ENCODE measurements at regions not wholly inside any gene's neighbourhood (a gene's known extent, or its start where the extent isn't known, plus 50 kb on each side); places are given as distances from the start of the nearest gene placed in this dataset.

DNA sequence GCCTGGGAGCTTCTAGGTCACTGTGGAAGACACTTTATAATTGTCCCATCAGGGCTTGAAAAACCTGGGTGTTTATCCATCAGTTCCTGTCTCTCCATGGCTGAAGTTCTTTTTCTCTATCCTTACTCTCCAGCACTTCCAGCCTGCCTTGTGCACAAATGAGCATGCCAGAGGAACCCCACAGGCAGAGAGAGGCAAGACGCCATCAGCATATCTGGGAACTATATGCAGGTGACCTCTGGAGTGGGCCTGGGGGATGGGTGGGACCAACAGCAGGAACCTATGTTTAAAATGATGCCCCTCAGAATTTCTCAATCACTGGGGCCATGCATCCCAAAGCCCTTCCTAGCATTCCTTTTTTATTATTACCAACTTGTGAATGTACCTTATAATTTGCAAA, 156.2 kb upstream of the PARD3B start:
- H4K20me1 ChIP-seq (ENCODE audit: control insufficient read depth, extremely low read depth, insufficient read depth, low read length) = no peaks in the 10 kb centered on the region
- no peaks in the 10 kb centered on the region for H3K36me3 ChIP-seq (ENCODE audit: control insufficient read depth, insufficient read depth, low read length)
- H3K27me3 ChIP-seq (ENCODE audit: control insufficient read depth, insufficient read depth, low read length) = no peaks in the 10 kb centered on the region
- no peak for DNase-seq (ENCODE audit: low read depth in 2 of 2)
- no peaks in the 10 kb centered on the region for H3K79me2 ChIP-seq (ENCODE audit: control insufficient read depth, insufficient read depth, low read length)
- no peak overlapping the region for H3K9ac ChIP-seq (ENCODE audit: insufficient read depth, low read length)
- H3K4me2 ChIP-seq (ENCODE audit: extremely low read depth, insufficient read depth, low read length) = no peak overlapping the region
- no peaks in the 10 kb centered on the region for H3K4me1 ChIP-seq (ENCODE audit: control insufficient read depth, extremely low read depth, insufficient read depth, low read length)
- TF ChIP-seq EZH2 (IDR thresholded peaks at IDR 0.05; ENCODE audit: low read length, missing control alignments) (no peak), CTCF (conservative IDR thresholded peaks at IDR 0.05 in 1 of 2, IDR thresholded peaks at IDR 0.05 in 1 of 2; ENCODE audit: low read depth in 1 of 2, low read length in 2 of 2) (no peak)
- no peak overlapping the region for H3K4me3 ChIP-seq (replicated peaks in 1 of 4; ENCODE audit: control extremely low read depth in 1 of 4, insufficient read depth in 1 of 4, low read depth in 3 of 4, low read length in 4 of 4)
- H2AFZ ChIP-seq (ENCODE audit: low read length) = no peak overlapping the region
- H3K9me3 ChIP-seq (ENCODE audit: control insufficient read depth, insufficient read depth, low read depth, low read length) = no peaks in the 10 kb centered on the region
- H3K27ac ChIP-seq (ENCODE audit: insufficient read depth, low read length) = no peak overlapping the region

- TF ChIP-seq CTCF (conservative IDR thresholded peaks at IDR 0.05 in 1 of 2, IDR thresholded peaks at IDR 0.05 in 1 of 2; ENCODE audit: low read depth in 1 of 2, low read length in 2 of 2) (no peak), EZH2 (IDR thresholded peaks at IDR 0.05; ENCODE audit: low read length, missing control alignments) (no peak)
- Histone ChIP-seq H3K27ac (ENCODE audit: insufficient read depth, low read length) (no peak overlapping the region), H3K27me3 (ENCODE audit: control insufficient read depth, insufficient read depth, low read length) (no peaks in the 10 kb centered on the region), H3K9ac (ENCODE audit: insufficient read depth, low read length) (no peak overlapping the region), H3K9me3 (ENCODE audit: control insufficient read depth, insufficient read depth, low read depth, low read length) (no peaks in the 10 kb centered on the region), H3K79me2 (ENCODE audit: control insufficient read depth, insufficient read depth, low read length) (no peaks in the 10 kb centered on the region), H3K4me2 (ENCODE audit: extremely low read depth, insufficient read depth, low read length) (no peak overlapping the region), H4K20me1 (ENCODE audit: control insufficient read depth, extremely low read depth, insufficient read depth, low read length) (no peaks in the 10 kb centered on the region), H3K4me3 (replicated peaks in 1 of 4; ENCODE audit: control extremely low read depth in 1 of 4, insufficient read depth in 1 of 4, low read depth in 3 of 4, low read length in 4 of 4) (no peak overlapping the region), H3K4me1 (ENCODE audit: control insufficient read depth, extremely low read depth, insufficient read depth, low read length) (no peaks in the 10 kb centered on the region), H2AFZ (ENCODE audit: low read length) (no peak overlapping the region), H3K36me3 (ENCODE audit: control insufficient read depth, insufficient read depth, low read length) (no peaks in the 10 kb centered on the region)
- DNase-seq (ENCODE audit: low read depth in 2 of 2) = no peak
These were observed 155.4 kb upstream of the PARD3B start for GRCh38 chr2:204389856-204390255.

DNA sequence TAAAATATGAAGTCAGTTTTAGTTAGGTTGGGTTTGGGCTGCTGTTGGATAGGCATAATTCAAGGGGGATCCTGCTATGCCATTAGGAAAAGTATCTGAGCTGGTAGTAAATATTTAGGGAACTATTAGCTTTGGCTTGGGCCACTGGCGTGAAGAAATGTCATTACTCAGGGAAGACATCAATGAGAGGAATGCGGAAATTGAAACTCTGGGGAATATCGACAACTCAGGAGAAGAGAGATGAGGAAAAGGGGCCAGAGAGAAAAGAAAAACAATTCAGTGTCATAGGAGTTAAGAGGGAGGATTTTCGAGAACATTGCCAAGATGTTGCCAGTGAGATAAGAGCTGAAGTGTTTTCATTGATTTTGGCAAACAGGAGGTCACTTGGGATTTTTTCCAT, 149.7 kb upstream of the PARD3B start:
- H3K36me3 ChIP-seq (ENCODE audit: control insufficient read depth, insufficient read depth, low read length) = no peaks in the 10 kb centered on the region
- H3K4me2 ChIP-seq (ENCODE audit: extremely low read depth, insufficient read depth, low read length) = no peak overlapping the region
- H2AFZ ChIP-seq (ENCODE audit: low read length) = no peak overlapping the region
- no peak overlapping the region for H3K9ac ChIP-seq (ENCODE audit: insufficient read depth, low read length)
- no peak overlapping the region for H3K4me3 ChIP-seq (replicated peaks in 1 of 4; ENCODE audit: control extremely low read depth in 1 of 4, insufficient read depth in 1 of 4, low read depth in 3 of 4, low read length in 4 of 4)
- no peaks in the 10 kb centered on the region for H3K9me3 ChIP-seq (ENCODE audit: control insufficient read depth, insufficient read depth, low read depth, low read length)
- H3K27me3 ChIP-seq (ENCODE audit: control insufficient read depth, insufficient read depth, low read length) = no peaks in the 10 kb centered on the region
- H3K4me1 ChIP-seq (ENCODE audit: control insufficient read depth, extremely low read depth, insufficient read depth, low read length) = no peaks in the 10 kb centered on the region
- H3K79me2 ChIP-seq (ENCODE audit: control insufficient read depth, insufficient read depth, low read length) = no peaks in the 10 kb centered on the region
- H3K27ac ChIP-seq (ENCODE audit: insufficient read depth, low read length) = no peak overlapping the region
- no peak for DNase-seq (ENCODE audit: low read depth in 2 of 2)
- H4K20me1 ChIP-seq (ENCODE audit: control insufficient read depth, extremely low read depth, insufficient read depth, low read length) = no peaks in the 10 kb centered on the region
- no peak for TF ChIP-seq EZH2 (IDR thresholded peaks at IDR 0.05; ENCODE audit: low read length, missing control alignments)
- TF ChIP-seq CTCF (conservative IDR thresholded peaks at IDR 0.05 in 1 of 2, IDR thresholded peaks at IDR 0.05 in 1 of 2; ENCODE audit: low read depth in 1 of 2, low read length in 2 of 2) = no peak
